LHCN-M2 (cell line): ENCODE measurements at regions not wholly inside any gene's neighbourhood (a gene's known extent, or its start where the extent isn't known, plus 50 kb on each side); places are given as distances from the start of the nearest gene placed in this dataset.
A peak's percentile ranks its signal among the peaks of the same experiment; 100 is the strongest.

Experiments
- DNase-seq: peaks from one replicate; pipeline ENCODE4 v3.0.0-alpha.2; 2012; ENCODE audit warnings: low read depth

DNA sequence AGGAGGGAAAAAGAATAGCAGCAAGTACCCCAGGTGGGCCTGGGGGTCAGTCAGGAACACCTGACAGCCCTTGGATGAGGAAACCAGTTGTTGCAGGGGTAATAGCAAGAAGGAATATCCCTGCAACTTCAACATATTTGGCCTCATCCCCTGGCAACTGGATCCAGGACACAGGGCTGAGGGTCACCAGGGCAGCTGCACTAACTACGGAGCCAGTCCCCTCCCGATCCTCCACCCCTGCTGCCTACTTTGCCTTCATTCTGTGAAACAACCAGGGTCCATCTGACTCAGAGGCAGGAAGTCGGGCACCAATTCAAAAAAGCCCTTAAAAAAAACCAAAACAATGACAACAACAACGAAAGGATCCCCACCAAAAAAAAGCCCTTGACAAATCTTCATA lies 52.9 kb downstream of the FRMPD3 start:
- no peak for DNase-seq

DNA sequence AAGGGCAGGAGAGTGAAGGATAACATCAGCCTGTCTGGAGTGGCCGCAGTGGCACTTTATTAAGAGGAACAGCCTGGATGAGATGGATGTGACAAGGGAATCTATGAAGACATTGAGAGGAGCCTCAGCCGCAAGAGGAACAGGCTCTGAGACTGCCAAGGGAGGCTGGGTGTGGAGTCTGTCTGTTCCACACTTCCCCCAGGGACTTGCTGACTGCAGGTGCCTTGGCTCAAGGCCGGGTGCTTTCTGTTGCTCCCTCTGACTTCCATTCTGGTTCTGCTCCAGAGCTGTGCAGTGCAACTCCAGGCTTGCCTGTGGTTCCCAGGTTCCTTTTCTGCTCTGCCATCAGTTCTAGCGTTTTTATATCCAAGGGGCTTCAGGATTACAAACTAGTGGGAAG lies 54.6 kb downstream of the FRMPD3 start:
- no peak for DNase-seq

DNA sequence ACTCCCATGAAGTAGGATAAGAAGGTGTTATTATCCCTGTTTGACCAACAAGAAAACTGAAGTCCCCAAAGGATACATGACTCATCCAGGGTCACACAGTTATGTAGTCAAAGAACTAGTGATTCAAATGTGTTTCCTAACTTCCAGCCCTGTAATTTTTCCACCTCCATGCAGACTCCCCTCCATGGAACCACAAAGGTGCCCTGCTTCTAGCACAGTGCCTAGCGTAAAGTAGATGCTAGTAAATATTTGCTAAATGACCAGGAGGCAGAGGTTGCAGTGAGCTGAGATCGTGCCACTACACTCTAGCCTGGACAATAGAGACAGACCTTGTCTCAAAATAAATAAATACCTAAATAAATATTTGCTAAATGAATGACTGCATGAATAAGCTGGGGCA lies 55.8 kb downstream of the FRMPD3 start:
- DNase-seq: no peak

DNA sequence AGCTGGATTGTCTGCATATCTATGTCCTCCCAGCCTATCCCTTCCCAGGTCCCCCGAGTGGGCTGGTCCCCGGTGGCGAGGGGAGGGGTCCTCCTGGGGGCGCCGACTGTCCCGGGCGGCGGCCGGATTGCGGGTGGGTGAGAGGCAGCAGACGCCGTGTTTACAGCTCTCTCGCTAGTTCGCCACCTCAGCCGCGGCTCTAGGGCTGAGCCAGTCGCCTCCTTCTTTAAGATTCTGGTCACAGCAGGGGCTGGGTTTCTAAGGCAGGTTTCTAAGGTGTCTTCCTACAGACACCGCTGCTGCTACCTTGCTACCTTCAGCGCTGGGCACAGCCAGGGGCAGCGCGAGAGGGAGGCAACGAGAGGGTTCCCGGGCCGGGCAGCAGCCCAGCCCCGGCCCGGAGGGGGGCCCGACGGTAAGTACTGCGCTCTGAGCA lies 57.2 kb downstream of the FRMPD3 start:
- no peak for DNase-seq

DNA sequence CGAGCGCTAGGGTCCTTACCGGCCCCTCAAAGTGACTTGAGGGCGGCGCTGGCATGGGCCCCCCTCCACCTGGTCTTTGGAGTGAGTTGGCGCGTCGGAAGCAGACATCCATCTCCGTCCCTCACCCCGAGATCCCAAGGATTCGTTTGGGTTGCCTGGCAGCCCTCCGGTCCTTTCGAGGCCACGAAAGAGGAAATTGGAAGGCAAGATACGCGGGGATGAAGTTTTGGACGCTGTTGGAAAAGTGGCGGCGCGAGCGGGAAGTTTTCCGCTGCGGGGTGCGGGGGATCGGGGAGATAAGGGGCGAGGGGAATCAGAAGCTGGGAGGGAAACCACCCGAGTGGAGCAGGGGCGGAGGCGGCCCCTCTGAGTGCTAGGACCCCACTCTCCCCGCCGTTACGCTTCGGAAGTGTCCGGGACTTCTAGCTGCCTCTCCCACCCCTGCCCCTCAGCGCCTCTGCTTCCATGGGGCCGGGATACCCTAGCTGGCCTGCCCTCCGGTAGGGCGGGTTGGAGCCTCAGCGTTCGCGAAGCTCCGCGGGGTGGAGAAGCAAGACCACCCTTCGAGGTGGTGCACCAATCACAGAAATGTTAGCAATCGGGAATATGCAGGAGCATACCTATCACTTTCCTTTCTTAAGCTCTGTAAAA lies 57.8 kb downstream of the FRMPD3 start:
- no peak for DNase-seq

DNA sequence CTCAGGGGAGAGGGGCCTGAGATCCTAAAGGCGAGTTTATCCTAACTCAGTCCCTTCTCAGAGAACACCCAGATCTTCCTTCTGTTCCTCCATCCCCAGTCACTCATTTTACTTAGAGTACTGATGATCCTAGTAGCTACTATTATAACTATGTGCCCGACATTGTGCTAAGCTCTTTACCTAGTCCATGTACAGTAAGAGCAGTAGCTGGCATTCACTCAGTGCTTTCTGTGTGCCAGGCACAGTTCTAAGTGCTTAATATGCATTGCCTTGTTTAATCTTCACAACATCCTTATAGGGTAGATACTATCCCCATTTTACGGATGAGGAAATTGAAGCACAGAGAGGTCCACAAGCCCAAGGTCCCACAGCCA lies 58.3 kb downstream of the FRMPD3 start:
- DNase-seq: no peak

DNA sequence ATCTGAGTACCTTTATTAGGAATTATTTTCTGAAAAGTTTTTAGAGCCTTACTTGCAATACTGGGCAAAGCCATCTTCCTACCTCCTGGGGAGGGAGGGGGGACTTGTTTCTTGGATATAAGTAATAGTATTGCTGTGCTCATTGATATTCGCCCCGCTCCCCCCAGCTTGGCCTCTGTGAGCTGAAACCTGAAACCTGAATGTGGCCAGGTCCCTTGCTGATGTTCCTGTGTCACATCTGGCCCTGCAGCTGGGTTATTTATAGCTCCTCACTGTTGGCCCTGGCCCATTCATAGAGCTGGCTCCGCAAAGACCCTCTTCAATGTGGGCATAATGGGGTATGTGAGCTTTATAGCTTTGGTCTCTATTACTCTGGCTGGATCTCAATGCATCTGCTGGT lies 59.5 kb downstream of the FRMPD3 start:
- no peak for DNase-seq

DNA sequence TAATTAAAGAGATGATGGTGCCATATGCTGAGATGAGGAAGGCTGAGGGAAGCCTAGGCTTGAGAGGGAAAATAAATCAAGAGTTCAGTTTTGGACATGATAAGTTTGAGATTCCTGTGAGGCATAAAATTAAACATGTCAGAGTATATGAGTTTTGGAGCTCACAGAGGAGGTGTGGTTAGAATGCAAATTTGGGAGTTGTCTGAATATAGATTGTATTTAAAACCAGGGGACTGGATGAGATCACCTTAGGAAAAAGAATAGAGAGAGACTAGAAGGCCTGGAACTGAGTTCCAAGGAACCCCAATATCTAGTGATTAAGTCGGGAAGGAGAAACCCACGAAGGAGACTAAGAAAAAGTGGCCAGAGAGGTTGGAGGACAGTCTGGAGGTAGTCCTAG lies 65.5 kb downstream of the FRMPD3 start:
- no peak for DNase-seq

DNA sequence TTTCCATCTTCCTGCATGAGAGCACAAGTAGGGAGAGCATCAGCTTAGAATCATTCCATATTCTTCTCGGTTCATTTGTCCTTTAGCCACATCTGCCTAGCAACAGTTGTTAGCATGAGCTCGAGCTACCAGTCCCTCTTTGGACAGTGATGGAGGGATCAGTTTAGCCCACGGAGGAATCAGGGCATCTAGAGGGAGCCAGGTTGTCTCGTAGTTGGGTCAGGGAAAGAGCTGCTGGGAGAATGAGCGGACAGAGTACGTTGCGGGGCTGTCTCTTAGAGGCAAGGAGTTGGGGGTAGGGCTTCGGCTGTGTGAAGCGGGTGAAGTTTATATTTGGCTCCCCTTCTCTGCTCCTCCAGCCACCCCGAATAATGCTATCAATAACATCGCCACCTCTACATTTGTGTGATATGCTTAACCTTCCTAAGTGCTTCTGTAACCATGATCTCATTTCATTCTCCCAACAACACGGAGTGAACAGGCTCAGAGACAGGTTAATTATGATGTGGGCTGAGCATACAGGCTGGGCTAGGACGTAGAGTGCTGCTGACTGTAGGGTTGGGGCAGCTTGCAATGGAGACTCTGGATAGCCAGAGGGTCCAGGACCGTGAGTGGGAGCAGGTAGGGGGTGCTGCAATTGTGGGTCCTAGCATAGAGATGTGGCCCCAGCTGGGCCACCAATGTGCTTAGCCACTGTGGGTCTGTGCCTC lies 72.6 kb downstream of the FRMPD3 start:
- no peak for DNase-seq

DNA sequence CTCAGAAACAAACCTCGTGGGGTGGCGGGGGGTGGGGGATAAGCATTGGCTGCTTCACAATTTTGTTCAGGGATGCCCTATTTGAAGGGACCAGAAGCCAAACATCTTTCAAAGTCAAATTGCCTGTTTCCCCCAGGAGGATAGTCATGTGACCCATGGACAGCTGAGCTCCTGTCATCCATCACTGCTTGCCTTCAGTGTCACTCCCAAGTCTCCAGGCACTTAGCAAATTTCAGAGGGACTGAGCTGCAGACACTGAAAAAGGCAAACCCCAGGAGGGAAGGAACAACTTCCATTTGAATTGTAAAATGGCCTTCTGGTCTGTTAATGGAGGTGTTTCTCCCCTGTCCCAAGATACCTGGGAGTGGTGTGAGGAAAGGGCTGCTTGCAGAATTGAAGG lies 73.4 kb downstream of the FRMPD3 start:
- peak; percentile 1 for DNase-seq

DNA sequence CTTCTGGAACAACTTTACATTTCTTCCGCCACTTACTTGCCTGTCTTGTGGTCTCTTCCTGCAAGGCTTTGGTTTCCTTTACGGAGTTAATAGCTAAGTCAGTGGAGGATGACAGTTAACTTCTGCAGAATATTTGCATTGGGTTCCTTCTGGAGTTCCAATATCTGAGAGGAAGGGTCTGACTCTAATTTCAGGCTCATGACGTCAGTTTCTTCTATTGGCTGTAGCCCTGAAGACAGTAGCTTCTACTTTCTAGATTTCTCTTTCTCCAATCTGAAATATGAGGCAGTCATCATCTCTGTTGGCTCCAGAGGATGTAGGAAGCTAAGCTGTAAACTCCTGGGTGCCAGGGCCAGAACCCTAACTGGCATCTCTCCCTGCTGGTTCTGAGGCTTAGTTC lies 76.7 kb downstream of the FRMPD3 start:
- DNase-seq: no peak

DNA sequence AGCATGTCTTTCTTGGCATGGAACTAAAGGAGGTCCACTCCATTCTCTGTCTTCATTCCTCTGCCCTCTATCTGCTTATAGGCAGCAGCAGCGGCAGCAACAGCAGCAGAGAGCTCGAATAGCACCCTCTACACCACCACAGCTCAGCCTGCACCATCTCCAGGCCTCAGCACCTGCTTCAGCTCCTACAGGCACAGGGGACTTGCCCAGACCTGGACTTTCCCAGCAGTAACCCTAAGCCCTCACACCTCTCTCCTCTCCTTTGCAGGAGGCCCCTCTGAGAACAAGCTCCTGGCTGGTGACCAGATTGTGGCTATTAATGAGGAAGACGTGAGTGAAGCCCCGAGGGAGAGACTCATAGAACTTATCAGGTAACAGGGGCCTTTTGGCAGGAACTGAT lies 80.7 kb downstream of the FRMPD3 start:
- DNase-seq: no peak

DNA sequence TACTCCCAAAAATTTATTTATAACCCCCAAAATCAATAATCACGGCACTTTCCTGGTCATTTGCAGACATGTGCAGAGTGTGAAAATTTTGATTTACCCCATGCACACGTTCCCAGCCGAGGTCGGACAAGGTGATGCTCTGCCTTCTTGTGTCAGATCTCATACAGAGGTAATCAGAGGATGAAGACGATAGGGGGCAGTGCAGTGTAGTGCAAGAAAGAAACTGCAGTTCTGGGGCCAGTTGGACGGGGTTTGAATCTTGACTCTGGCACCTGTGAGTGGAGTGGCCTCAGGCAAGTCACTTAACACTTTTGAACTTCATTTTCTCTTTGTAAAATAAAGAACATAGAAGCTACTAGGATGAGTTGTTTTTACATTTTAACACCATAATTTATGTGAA lies 88.4 kb downstream of the FRMPD3 start:
- DNase-seq: peak; percentile 44

DNA sequence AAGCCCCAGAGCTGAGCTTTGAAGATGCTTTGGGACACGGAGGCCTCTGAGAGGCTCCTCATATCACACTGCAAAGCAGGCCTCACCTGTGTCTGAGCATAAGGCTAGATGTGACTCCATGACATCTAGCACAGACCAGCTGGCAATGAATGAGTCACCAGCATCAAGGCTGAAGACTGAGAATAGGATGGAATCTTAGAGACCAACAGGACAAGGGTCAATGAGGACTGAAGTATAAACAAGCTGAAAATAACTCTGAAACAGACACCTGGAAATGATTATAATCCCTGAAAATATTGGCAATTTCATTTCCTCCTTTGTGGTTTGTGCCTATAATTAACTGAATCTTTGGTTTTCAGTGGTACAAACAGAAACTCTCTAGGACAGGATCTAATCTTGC lies 87.1 kb upstream of the PRPS1 start:
- DNase-seq: peak; percentile 12

DNA sequence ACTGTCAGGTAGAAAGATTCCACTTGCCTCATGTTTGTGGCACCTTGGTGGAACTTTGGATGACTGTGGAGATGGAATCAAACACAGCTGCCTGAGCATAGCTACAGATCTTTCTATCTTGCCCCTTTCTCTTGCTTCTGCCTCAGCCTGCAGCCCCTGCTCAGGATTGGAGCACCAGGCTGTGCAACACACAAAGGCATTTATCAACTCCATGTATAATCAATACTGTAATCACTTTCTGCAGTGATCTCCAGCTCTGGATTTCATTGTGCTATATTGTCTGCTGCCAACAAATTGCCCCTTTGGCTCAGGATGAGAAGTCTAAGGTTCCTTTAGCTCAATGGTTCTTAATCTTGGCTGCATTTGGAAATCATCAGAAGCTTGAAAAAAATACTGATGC lies 86.3 kb upstream of the PRPS1 start:
- no peak for DNase-seq

DNA sequence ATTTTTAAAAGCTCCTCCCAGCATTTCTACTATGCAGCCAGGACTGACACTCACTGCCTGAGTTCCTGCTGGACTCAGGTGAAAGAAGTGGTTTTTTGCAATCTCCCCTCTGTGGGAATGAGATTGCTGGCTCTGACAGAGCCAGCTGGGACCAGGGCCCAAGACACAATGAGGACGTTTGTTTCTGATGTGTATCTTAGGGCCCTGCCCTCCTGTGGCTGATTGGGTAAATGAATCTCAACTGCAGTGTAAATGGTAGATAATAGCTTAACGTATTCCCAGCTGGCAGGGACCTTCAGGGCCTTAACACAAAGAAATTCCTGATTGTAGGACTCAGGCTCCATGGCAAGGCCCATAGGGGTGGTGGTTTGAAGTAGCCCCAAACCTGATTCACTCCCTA lies 85.8 kb upstream of the PRPS1 start:
- peak; percentile 17 for DNase-seq

DNA sequence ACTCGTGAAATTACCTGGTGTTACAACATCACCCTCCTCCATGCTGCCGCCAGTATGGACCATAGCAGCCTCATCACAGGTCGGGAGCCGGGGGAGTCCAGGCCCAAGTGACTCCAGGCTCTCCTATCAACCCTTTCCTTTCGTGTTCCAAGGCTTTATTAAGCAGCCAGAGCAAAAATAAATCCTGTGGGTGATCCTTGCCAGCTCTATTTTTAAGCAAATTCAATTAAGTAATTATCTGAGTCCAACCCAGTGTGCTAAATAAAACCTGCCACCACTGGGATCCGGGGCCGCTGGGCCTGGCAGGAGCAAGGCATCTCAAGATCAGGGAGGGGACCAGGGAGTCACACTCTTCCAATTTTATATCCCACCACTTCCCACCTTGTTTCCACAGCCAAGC lies 80.7 kb upstream of the PRPS1 start:
- no peak for DNase-seq

DNA sequence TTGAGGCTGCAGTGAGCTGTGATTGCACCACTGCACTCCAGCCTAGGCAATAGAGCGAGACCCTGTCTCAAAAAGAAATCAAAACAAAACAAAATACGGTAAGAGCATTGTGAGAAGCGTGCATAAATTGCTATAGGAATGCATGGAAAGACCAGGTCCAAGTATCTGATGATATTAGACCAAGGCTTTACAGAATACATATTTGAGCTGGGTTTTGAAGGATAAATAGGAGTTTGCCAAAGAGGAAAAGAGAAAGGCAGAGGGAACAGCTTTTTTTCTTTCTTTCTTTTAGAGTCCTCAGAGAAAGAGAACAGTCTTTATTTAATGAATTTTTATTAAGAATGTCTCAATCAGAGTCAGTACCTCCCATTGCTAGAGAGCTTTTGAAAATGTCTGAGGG lies 79.5 kb upstream of the PRPS1 start:
- DNase-seq: no peak

DNA sequence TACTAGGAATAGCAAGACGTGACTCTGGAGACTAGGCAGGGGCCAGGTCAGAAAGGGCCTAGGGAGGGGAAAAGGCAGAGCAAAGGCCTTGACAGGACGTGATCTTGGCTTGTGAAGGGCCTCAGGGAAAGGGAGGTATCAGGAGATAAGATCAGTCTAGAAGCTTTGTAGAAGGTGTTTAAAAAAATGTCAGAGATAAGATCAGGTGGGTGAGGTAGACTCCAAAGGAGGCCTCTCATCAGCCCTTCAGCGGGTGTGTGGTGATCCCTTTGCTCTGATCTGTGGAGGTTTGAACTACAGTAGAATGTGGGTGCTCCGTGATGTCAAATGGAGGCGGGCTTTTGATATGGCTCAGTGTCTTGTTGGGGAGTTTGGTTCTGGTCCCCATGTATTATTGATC lies 78.8 kb upstream of the PRPS1 start:
- DNase-seq: no peak

DNA sequence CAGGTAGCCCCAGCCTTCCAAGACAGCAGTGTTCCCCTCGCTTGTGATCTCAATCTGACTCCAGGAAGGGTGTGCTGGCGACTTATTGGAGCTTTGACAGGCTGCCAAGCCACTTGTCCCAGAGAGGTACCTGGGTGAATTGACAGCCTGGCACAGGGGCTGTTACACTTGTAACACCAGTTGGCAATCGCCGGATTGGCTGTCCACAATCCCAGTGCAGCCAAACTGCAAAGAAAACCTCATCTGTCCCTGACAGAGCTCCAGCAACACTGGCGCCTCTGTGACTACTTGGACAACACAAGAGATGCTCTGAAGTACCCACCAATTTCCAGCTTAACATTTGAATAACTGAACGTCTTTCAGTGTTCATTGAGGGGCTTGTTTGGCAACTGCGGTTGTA lies 76.8 kb upstream of the PRPS1 start:
- no peak for DNase-seq

DNA sequence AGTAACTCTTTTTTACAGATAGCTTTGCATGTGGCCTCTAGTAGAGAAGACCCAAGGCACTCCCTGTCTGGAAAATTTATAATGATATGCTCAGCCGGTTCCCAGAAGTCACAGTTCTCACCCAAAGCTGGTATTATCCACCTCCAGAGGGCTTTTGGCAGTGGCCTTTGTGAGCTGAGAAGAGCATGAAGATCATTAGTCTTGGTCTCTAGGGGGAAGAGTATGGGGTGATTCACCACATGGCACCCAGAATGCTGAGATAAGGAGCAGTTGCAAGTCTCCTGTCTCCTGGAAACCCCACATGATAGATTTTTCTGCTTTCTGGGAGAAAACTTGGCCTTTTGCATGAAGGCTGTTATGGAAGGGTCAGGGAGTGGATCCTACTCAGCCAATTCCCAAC lies 75.4 kb upstream of the PRPS1 start:
- no peak for DNase-seq

DNA sequence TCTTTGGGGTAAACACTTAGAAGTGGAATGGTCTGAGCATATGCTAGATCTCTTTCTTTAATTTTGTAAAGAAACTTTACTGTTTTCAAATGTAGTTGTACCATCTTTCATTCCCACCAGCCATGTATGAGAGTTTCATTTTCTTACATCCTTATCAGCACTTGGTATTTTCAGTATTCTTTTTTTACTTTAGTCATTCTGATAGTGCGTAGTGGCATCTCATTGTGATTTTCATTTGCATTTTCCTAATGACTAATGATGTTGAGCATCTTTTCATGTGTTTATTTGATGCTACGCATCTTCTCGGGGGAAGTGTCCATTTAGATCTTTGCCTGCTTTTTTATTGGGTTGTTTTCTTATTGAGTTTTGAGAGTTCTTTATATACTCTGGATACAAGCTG lies 71.3 kb upstream of the PRPS1 start:
- no peak for DNase-seq

DNA sequence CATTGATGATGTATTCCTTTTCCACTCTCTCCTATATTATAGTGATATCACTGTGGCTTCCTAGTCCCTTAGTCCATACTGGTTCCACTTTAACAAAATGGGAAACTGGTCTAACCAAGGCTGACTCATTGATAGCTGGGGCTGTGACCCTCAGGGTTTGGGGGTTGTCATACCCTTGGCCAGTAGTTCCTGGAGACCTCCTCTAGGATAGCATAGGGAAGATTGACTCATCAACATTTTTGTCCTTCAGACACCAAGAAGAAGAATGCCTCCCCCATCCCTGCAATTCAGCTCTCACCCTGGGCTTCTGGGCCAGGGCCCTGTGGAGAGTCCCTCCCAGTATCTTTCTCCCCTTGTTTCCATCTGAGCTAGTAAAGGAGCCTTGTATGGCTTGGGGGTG lies 68.8 kb upstream of the PRPS1 start:
- DNase-seq: no peak

DNA sequence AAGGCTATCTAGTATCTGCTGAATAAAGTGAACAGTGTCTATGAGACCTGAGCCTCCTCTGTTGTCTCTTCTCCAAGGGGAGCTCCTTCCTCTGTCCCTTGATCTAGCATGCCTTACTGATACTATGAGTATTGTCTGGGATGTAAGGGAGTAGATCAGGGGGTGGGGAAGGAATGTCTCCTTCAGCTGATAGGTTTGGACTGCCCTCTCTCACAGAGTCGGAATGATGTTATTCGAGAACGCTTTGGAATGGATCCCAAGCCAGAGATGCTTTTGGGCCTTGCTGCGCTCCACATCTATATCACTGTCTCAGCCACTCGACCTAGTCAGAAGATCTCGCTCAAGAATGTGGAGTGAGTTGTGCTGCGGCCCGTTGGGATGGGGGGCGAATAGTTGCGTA lies 68.3 kb upstream of the PRPS1 start:
- DNase-seq: no peak
